ENCODE measurements at regions not wholly inside any gene's neighbourhood (a gene's known extent, or its start where the extent isn't known, plus 50 kb on each side); places are given as distances from the start of the nearest gene placed in this dataset.
"Not testable (repeated sequence)": the region's sequence is repeated elsewhere in the genome, so short reads cannot be mapped to it uniquely, and the experiment has no call there.

GRCh38 chr1:90864681-90865080, 147.6 kb upstream of the BARHL2 start:
- no peaks in the 10 kb centered on the region for H3K4me1 ChIP-seq (ENCODE audit: insufficient read depth)
- H3K27ac ChIP-seq, result no peak overlapping the region
- TF ChIP-seq EZH2phosphoT487 (IDR thresholded peaks at IDR 0.05; ENCODE audit: insufficient read depth, low read depth) (no peak), EZH2 (IDR thresholded peaks at IDR 0.05; ENCODE audit: insufficient read depth, poor library complexity, severe bottlenecking) (no peak)
- no peak overlapping the region for H3K9ac ChIP-seq
- 44 to 61% methylated on average over 2 to 3 of the region's 3 CpGs for WGBS, 2 experiments (ENCODE audit: low coverage in 1 of 2, low lambda C conversion rate in 2 of 2, missing lambda C conversion rate in 2 of 2)
- in situ Hi-C loops (cut with MboI), result no loop called here
- H3K9me3 ChIP-seq (ENCODE audit: low read depth), result no peaks in the 10 kb centered on the region
- H3K27me3 ChIP-seq (replicated peaks; ENCODE audit: insufficient read depth), result no peaks in the 10 kb centered on the region
- DNase-seq, result no peak
- H3K4me2 ChIP-seq (ENCODE audit: unreplicated experiment), result no peak overlapping the region
- no peak overlapping the region for H2AFZ ChIP-seq
- H3K79me2 ChIP-seq (ENCODE audit: insufficient read depth), result no peaks in the 10 kb centered on the region
- H3K9me2 ChIP-seq (ENCODE audit: insufficient read depth), result no peaks in the 10 kb centered on the region
- H4K20me1 ChIP-seq (ENCODE audit: insufficient read depth), result no peaks in the 10 kb centered on the region
- H3K36me3 ChIP-seq (ENCODE audit: low read depth), result no peaks in the 10 kb centered on the region
- no peak overlapping the region for H3K4me3 ChIP-seq
- H3F3A ChIP-seq (ENCODE audit: insufficient read depth), result no peaks in the 10 kb centered on the region

DNA sequence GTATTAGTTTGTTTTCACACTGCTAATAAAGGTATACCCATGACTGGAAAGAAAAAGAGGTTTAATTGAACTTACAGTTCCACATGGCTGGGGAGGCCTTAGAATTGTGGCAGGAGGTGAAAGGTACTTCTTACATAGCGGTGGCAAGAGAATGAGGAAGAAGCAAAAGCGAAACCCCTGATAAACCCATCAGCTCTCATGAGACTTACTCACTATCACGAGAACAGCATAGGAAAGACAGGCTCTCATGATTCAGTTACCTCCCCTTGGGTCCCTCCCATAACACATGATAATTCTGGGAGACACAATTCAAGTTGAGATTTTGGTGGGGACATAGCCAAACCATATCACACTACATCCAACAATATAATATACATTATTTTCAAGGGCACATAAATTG, 145.7 kb upstream of the BARHL2 start:
- no peaks in the 10 kb centered on the region for H3K4me1 ChIP-seq (ENCODE audit: insufficient read depth)
- no peak overlapping the region for H3K4me2 ChIP-seq (ENCODE audit: unreplicated experiment)
- no peaks in the 10 kb centered on the region for H3F3A ChIP-seq (ENCODE audit: insufficient read depth)
- no peak overlapping the region for H3K9ac ChIP-seq
- in situ Hi-C loops (cut with MboI), result no loop called here
- H4K20me1 ChIP-seq (ENCODE audit: insufficient read depth), result no peaks in the 10 kb centered on the region
- TF ChIP-seq EZH2 (IDR thresholded peaks at IDR 0.05; ENCODE audit: insufficient read depth, poor library complexity, severe bottlenecking) (no peak), EZH2phosphoT487 (IDR thresholded peaks at IDR 0.05; ENCODE audit: insufficient read depth, low read depth) (no peak)
- no peaks in the 10 kb centered on the region for H3K9me3 ChIP-seq (ENCODE audit: low read depth)
- H3K4me3 ChIP-seq, result no peak overlapping the region
- no peak overlapping the region for H3K27ac ChIP-seq
- H2AFZ ChIP-seq, result no peak overlapping the region
- H3K36me3 ChIP-seq (ENCODE audit: low read depth), result no peaks in the 10 kb centered on the region
- DNase-seq, result no peak
- H3K79me2 ChIP-seq (ENCODE audit: insufficient read depth), result no peaks in the 10 kb centered on the region
- 30 to 66% methylated on average over 3 of the region's 3 CpGs for WGBS, 2 experiments (ENCODE audit: low coverage in 1 of 2, low lambda C conversion rate in 2 of 2, missing lambda C conversion rate in 2 of 2)
- H3K9me2 ChIP-seq (ENCODE audit: insufficient read depth), result no peaks in the 10 kb centered on the region
- no peaks in the 10 kb centered on the region for H3K27me3 ChIP-seq (replicated peaks; ENCODE audit: insufficient read depth)

DNA sequence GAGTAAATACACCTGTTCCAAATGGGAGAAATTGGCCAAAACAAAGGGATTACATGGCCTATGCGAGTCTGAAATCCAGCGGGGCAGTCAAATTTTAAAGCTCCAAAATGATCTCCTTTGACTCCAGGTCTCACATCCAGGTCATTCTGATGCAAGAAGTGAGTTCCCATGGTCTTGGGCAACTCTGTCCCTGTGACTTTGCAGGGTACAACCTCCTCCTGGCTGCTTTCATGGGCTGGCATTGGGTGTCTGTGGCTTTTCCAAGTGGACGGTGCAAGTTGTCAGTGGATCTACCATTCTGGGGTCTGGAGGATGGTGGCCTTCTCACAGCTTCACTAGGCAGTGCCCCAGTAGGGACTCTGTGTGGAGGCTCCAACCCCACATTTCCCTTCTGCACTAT, 144.3 kb upstream of the BARHL2 start:
- not testable (repeated sequence) for H3K27ac ChIP-seq; H3K79me2 ChIP-seq (ENCODE audit: insufficient read depth); H3K9me2 ChIP-seq (ENCODE audit: insufficient read depth)

GRCh38 chr1:90856463-90857007, 139.4 kb upstream of the BARHL2 start:
- H2AFZ ChIP-seq, result no peak overlapping the region

More for the DNA sequence above, 144.3 kb upstream of the BARHL2 start:
- H3K4me2 ChIP-seq (ENCODE audit: unreplicated experiment); in situ Hi-C loops (cut with MboI); H3K36me3 ChIP-seq (ENCODE audit: low read depth); H3K27me3 ChIP-seq (replicated peaks; ENCODE audit: insufficient read depth); H3K4me1 ChIP-seq (ENCODE audit: insufficient read depth); H4K20me1 ChIP-seq (ENCODE audit: insufficient read depth); H3K9me3 ChIP-seq (ENCODE audit: low read depth); H2AFZ ChIP-seq; H3F3A ChIP-seq (ENCODE audit: insufficient read depth); H3K4me3 ChIP-seq; DNase-seq; H3K9ac ChIP-seq: not testable (repeated sequence)
- WGBS, 2 experiments (ENCODE audit: low coverage in 1 of 2, low lambda C conversion rate in 2 of 2, missing lambda C conversion rate in 2 of 2), result 50 to 65% methylated on average over 3 of the region's 3 CpGs

DNA sequence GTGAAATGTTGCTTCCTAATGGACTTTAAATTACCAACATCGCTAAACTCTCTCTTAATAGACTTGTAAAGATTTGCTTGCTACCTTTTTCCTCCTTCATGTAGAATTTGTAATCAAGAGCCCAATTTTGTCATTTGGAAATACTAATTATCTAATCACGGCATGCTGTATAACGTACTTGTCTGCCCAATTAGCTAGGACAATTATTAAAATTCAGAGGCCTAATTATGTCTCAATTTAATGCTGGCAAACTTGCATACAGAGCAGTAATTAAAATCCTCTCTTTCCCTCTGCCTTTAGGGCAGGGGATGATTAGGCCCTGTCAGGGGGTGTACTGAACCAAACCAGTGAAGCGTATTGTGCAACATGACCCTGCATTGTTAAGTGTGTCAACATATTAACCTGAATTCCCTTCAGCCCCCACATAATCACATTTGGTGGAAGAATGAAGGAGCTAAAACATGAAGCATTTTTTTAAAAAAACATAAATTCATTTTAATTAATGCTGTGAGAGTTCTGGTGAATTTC, 137.4 kb upstream of the BARHL2 start:
- Histone ChIP-seq H3K27ac (no peak overlapping the region), H3K9ac (no peak overlapping the region)

More at GRCh38 chr1:90856463-90857007, 139.4 kb upstream of the BARHL2 start:
- Histone ChIP-seq H3K27ac (no peak overlapping the region), H3F3A (ENCODE audit: insufficient read depth) (no peaks in the 10 kb centered on the region), H3K79me2 (ENCODE audit: insufficient read depth) (no peaks in the 10 kb centered on the region), H3K4me3 (no peak overlapping the region), H3K9ac (no peak overlapping the region), H4K20me1 (ENCODE audit: insufficient read depth) (no peaks in the 10 kb centered on the region), H3K36me3 (ENCODE audit: low read depth) (no peaks in the 10 kb centered on the region), H3K9me3 (ENCODE audit: low read depth) (no peaks in the 10 kb centered on the region), H3K9me2 (ENCODE audit: insufficient read depth) (no peaks in the 10 kb centered on the region), H3K4me2 (ENCODE audit: unreplicated experiment) (no peak overlapping the region), H3K4me1 (ENCODE audit: insufficient read depth) (no peaks in the 10 kb centered on the region), H3K27me3 (replicated peaks; ENCODE audit: insufficient read depth) (no peaks in the 10 kb centered on the region)
- WGBS, 2 experiments (ENCODE audit: low coverage in 1 of 2, low lambda C conversion rate in 2 of 2, missing lambda C conversion rate in 2 of 2), result 42 to 43% methylated on average over 6 to 7 of the region's 7 CpGs
- no peak for TF ChIP-seq EZH2 (IDR thresholded peaks at IDR 0.05; ENCODE audit: insufficient read depth, poor library complexity, severe bottlenecking)
- no peak for TF ChIP-seq EZH2phosphoT487 (IDR thresholded peaks at IDR 0.05; ENCODE audit: insufficient read depth, low read depth)
- in situ Hi-C loops (cut with MboI), result no loop called here
- DNase-seq, result no peak

More for the DNA sequence above, 137.4 kb upstream of the BARHL2 start:
- H3F3A ChIP-seq (ENCODE audit: insufficient read depth), result no peaks in the 10 kb centered on the region
- no peak for TF ChIP-seq EZH2phosphoT487 (IDR thresholded peaks at IDR 0.05; ENCODE audit: insufficient read depth, low read depth)
- TF ChIP-seq EZH2 (IDR thresholded peaks at IDR 0.05; ENCODE audit: insufficient read depth, poor library complexity, severe bottlenecking), result no peak
- in situ Hi-C loops (cut with MboI), result no loop called here
- no peaks in the 10 kb centered on the region for H3K36me3 ChIP-seq (ENCODE audit: low read depth)
- no peaks in the 10 kb centered on the region for H3K9me3 ChIP-seq (ENCODE audit: low read depth)
- no peak overlapping the region for H2AFZ ChIP-seq
- no peak overlapping the region for H3K4me3 ChIP-seq
- no peak for DNase-seq
- WGBS, 2 experiments (ENCODE audit: low coverage in 1 of 2, low lambda C conversion rate in 2 of 2, missing lambda C conversion rate in 2 of 2), result 76 to 79% methylated on average over 4 of the region's 4 CpGs
- H3K4me2 ChIP-seq (ENCODE audit: unreplicated experiment), result no peak overlapping the region
- H3K9me2 ChIP-seq (ENCODE audit: insufficient read depth), result no peaks in the 10 kb centered on the region
- no peaks in the 10 kb centered on the region for H3K4me1 ChIP-seq (ENCODE audit: insufficient read depth)
- H3K79me2 ChIP-seq (ENCODE audit: insufficient read depth), result no peaks in the 10 kb centered on the region
- H3K27me3 ChIP-seq (replicated peaks; ENCODE audit: insufficient read depth), result no peaks in the 10 kb centered on the region
- no peaks in the 10 kb centered on the region for H4K20me1 ChIP-seq (ENCODE audit: insufficient read depth)
